Coronary artery (tissue), 2 donors: ENCODE measurements at regions not wholly inside any gene's neighbourhood (a gene's known extent, or its start where the extent isn't known, plus 50 kb on each side); places are given as distances from the start of the nearest gene placed in this dataset.
"Not testable (repeated sequence)": the region's sequence is repeated elsewhere in the genome, so short reads cannot be mapped to it uniquely, and the experiment has no call there.

Source experiments
- DNase-seq: peaks from one replicate; pipeline ENCODE4 v3.0.0-alpha.2; 2017; ENCODE audit warnings: low spot score
- H3K27ac ChIP-seq, 2 donors: fragments of 200-600 bp; sonication (generic); one replicate each; pipeline ENCODE4 v1.5.1; 2016 to 2019
- H3K4me3 ChIP-seq: fragments of 200-600 bp; sonication (generic); 2 replicates; pipeline ENCODE4 v1.5.1; 2016; ENCODE audit warnings: mild to moderate bottlenecking, moderate library complexity
- TF ChIP-seq, protein P1 (sequence below): fragments of 200-600 bp; sonication (generic); IDR thresholded peaks from one replicate; pipeline ENCODE4 v1.5.1; 2019; ENCODE audit warnings: antibody characterized with exemption

DNA sequence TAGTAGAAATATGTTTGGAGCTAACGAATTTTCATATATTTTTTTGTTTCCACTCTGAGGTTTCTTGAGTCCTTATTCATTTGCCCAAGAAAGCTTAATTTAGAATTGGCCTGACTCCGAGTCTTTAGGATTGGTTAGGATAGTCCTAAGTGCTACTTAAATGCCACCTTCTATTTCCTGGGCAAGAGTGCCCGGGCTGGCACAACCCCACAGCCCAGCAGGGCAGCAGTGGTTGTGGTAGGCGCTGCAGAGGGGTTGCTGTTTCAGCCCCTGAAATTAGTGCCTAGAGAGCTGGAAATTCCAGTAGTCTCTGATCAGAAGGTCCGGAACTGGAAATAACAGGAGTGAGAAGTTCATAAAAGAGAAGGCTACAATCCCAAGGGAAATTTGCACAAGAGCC lies 139.4 kb upstream of the TENT5A start:
- TF ChIP-seq, protein P1, sequence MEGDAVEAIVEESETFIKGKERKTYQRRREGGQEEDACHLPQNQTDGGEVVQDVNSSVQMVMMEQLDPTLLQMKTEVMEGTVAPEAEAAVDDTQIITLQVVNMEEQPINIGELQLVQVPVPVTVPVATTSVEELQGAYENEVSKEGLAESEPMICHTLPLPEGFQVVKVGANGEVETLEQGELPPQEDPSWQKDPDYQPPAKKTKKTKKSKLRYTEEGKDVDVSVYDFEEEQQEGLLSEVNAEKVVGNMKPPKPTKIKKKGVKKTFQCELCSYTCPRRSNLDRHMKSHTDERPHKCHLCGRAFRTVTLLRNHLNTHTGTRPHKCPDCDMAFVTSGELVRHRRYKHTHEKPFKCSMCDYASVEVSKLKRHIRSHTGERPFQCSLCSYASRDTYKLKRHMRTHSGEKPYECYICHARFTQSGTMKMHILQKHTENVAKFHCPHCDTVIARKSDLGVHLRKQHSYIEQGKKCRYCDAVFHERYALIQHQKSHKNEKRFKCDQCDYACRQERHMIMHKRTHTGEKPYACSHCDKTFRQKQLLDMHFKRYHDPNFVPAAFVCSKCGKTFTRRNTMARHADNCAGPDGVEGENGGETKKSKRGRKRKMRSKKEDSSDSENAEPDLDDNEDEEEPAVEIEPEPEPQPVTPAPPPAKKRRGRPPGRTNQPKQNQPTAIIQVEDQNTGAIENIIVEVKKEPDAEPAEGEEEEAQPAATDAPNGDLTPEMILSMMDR: no peak
- no peak overlapping the region for H3K4me3 ChIP-seq
- DNase-seq: no peak
- H3K27ac ChIP-seq: no peak overlapping the region

DNA sequence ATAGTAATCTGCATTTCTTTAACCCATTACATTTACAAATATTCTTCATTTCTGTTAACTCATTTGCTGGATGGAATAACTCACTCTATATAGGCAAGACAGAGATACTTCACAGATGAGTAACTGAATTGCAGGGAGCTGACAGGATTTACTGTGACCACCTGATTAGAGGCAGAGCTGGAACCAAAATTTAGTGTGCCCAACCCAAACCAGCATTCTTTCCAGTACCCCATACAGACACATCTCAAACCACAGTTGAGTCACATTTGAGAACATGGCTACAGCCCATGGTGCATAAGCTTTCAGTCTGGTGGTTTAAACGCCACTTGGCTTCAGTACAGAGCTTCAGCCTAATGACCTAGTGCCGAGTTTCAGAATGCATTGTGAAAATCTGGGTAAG lies 138.4 kb upstream of the TENT5A start:
- Histone ChIP-seq H3K27ac (no peak overlapping the region), H3K4me3 (no peak overlapping the region)
- DNase-seq: no peak
- TF ChIP-seq, protein P1: no peak

GRCh38 chr6:81889377-81890053 lies 137.0 kb upstream of the TENT5A start:
- TF ChIP-seq, protein P1: no peak
- H3K27ac ChIP-seq: no peak overlapping the region
- DNase-seq: no peak
- H3K4me3 ChIP-seq: no peak overlapping the region

DNA sequence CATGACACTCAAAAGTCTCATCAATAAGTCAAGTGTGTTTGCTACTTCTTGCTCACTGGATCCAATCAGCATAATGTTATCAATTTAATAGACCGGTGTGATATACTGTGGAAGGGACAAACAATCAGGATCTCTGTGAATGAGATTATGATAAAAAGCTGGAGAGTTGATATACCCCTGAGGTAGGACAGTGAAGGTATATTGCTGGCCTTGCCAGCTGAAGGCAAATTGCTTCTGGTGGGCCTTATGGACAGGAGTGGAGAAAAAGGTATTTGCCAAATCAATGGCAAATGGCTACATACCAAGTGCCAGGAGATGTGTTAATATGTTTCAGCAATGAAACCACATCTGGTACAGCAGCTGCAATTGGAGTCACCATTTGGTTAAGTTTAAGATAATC lies 134.4 kb upstream of the TENT5A start:
- DNase-seq, H3K27ac ChIP-seq, H3K4me3 ChIP-seq: not testable (repeated sequence)

DNA sequence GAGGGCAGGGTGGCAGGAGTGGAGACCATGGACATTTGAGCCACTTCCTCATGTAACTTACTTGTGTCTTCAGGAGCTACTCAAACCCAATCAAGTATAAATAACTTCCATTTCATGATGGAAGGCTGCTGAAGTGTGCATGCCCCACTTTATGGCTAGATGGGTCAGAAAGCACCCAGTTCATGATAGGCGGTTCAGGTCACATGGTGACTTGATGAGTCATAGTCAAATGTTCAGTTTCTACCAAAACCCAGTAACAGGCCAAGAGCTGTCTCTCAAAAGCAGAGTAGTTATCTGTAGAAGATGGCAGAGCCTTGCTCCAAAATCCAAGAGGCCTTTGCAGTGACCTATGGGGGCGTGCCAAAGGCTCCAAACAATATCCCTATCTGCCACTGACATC lies 133.7 kb upstream of the TENT5A start:
- no peak for DNase-seq
- TF ChIP-seq, protein P1: no peak
- Histone ChIP-seq H3K27ac (no peak overlapping the region), H3K4me3 (no peak overlapping the region)

- no peak overlapping the region for H3K4me3 ChIP-seq
- DNase-seq: no peak
- TF ChIP-seq, protein P1: no peak
- H3K27ac ChIP-seq: no peak overlapping the region
Measured at GRCh38 chr6:81881660-81882059, 129.2 kb upstream of the TENT5A start.

DNA sequence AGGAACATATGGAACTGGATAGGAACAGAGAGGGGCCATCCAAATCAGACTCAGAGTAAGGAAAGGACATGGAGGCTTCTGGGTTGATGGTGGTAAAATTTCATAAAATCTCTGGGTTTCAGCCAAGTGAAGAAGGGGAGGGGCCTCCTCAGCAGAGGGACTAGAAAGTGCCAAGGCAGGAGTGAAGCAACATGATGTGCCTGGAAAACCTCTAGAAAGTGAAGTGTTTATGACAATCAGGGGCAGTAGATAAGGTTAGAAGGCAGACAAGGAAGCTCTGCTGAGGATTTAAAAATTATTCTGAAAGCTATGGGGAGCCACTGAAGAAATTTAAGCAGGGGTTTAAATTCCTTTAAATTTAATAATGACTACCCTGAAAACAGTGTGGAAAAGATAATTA lies 126.0 kb upstream of the TENT5A start:
- TF ChIP-seq, protein P1: no peak
- no peak overlapping the region for H3K4me3 ChIP-seq
- no peak for DNase-seq
- H3K27ac ChIP-seq: no peak overlapping the region
